ENCODE measurements at regions not wholly inside any gene's neighbourhood (a gene's known extent, or its start where the extent isn't known, plus 50 kb on each side); places are given as distances from the start of the nearest gene placed in this dataset.

DNA sequence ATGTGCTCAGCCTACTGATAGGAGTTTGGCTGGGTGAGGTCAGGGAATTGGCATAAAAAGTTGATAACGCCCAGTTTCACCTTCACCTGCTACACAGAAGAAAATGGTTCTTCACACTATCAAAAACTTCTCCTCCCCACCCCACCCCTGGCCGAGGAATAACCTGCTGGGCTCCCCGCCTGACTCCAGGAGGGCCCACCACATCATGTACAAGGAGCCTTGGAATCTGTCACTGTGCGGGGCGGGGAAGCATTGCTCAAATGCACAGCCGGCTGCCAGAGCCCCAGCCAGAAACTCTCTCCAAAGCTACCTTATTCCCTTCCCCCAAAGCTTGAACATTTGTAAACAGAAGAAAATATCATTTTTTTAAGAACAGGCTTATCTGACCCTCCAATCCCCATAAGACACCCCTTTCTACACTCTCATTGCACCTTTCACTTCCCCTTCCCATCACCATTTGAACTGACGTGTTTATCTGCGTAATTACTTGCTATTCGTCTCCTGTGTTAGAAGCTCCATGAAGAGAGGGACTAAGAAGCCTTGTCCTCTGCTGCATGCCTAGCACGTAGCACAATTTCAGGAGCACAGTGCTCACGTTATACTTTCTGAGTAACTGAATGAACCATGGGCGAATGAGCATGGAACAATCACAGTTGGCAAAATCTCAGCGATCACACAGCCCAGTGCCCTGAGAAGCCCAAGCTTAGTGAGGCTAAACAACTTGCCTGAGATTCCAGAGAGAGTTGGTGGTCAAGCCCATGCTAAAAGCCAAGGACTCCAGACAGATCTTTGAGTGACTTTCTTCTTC, 82.9 kb downstream of the HES1 start:
- no peak for DNase-seq

- no peak for DNase-seq
These were observed 84.0 kb downstream of the HES1 start for GRCh38 chr3:194219826-194220410.

DNA sequence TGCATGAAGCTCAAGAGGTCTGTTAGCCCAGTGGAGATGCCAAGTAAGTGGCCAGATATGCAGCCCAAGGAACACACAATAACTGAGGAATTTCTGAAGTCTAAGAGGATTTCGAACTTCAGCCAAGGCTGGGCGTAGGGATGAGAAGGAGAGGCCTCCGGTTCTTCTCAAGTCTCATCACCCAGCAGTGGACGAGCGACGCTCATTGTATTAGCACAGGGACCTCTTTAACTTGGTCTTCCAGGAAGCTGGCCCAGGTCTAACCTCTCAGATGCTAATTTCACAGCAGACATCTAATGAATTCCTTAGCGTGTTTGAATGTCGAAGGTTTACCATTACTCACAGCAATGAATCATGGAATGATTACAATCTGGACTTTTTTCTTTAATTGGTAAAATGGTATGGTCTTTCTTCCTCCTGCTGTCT, 85.0 kb downstream of the HES1 start:
- peak; percentile 40 for DNase-seq

DNA sequence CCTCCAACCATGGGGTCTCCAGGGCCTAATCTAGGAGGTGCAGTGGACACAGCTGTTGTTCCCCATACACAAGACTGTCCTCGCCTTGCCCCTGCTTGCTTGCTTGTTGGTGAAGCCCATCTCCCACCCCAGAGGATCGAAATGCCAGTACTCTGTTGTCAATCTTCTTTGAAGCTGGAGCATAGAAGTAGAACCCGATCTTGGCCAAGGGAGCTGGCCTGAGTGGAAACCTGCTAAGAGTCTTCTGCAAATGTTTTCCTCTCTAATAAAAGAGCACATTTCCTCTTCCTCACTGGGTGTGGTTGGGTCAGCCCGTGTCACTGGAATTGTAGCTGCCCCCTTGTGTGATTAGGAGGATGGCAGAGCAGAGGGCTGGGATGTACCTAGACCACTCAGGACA, 85.4 kb downstream of the HES1 start:
- DNase-seq, result no peak

GRCh38 chr3:194223951-194224350, 88.0 kb downstream of the HES1 start:
- DNase-seq, result no peak

- no peak for DNase-seq
These were observed 88.8 kb downstream of the HES1 start for GRCh38 chr3:194224471-194225417.

DNA sequence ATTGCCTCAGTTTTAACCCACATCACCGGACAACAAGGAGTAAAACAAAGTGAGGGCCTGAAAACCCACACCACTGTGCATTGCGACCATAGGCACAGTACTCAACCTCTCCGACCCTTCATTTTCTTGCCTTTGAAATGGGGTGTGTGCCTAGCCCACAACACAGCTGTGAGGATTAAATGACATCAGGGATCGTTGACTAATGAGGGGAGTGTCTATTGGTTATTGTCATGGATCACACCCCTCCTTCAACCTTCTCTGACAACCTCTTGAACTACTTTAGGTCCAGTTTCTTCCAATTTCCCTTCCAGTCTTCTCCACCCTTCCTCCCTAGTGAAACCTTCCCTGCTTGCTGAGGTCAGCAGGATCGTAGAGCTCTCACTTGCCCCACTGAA, 89.5 kb downstream of the HES1 start:
- DNase-seq, result no peak

GRCh38 chr3:194225988-194226663, 90.2 kb downstream of the HES1 start:
- DNase-seq, result no peak

DNA sequence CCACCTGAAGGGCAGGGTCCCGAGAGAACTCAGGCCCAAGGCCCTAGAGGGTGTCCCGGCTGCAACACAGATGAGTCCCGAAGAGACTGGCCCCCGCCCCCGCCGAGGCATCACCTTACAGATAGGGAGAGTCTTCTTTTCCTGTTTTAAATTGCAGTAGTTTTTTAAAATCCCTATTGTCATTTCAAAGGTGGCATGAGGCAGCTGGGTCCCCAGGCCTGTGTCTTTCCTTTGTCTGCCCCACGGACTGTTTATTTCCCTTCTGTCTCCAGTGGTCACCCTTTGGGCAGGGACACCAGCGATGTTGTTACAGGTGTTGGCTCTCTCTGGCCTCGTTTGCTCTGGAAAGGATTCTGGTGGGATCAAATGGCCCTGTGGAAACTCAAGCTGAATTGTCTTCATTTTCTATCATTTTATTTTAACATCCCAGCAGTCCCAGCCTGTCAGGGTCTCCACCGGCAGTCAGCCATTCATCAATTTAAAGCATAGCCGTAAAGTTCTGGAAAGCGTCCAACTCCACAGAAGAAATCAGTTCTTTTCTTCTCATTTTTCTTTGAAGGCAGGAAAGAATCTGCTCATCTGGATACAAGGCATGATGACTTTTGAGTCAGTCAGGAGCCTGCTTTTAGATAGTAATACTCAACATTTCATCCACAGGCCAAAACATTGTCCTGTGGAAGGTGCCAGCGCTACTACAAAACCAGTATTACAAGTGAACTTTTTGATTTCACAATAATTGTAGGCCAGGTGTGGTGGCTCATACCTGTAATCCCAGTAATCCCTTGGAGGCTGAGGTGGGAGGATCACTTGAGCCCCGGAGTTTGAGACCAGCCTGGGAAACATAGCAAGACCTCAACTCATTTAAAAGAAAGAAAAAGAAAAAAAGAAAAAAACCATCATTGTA, 96.2 kb downstream of the HES1 start:
- DNase-seq, result no peak

DNA sequence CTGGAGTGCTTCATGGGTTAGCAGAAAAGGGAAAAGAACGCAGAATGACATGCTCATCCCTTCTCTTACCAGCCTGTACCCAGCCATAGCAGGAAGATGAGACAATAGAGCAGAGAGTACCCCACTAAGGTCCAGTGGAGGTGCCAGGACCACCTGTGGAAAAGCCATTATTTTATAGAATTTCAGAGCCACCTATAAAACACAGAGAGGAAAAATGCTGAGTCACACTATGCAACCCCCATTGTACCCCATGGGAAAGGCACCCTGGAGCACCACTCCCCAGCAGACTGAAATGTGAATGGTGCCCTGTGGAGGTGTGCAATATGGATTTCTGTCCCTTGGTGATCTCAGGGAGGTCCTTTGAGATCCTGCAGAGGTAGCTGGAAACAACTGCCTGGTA, 97.2 kb downstream of the HES1 start:
- DNase-seq, result no peak

- no peak for DNase-seq
These were observed 99.2 kb downstream of the HES1 start for GRCh38 chr3:194235160-194235559.

DNA sequence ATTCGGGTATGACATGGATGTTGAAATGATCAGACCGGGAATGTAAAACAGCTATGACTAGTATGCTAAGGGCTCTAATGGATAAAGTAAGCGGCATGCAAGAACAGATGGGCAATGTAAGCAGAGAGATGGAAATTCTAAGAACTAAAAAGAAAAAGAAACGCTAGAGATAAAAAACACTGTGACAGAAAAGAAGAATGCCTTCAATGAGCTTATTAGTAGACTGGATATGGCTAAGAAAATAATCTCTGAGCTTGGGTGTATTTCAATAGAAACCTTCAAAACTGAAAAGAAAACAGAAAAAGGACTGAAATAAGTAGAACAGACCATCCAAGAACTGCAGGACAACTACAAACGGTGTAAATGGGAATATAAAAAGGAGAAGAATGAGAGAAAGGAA, 101.2 kb downstream of the HES1 start:
- peak; percentile 31 for DNase-seq

DNA sequence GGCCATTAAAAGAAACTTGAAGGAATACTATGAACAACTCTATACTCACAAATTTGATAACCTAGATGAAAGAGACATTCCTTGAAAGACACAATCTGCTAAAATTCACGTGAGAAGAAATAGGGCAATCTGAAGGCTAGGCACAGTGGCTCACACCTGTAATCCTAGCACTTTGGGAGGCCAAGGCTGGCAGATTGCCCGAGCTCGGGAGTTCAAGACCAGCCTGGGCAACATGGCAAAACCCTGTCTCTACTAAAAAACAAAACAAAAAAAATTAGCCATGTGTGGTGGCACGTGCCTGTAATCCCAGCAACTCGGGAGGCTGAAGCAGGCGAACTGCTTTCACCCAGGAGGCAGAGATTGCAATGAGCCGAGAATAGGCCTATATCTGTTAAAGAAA, 104.8 kb downstream of the HES1 start:
- DNase-seq, result no peak

DNA sequence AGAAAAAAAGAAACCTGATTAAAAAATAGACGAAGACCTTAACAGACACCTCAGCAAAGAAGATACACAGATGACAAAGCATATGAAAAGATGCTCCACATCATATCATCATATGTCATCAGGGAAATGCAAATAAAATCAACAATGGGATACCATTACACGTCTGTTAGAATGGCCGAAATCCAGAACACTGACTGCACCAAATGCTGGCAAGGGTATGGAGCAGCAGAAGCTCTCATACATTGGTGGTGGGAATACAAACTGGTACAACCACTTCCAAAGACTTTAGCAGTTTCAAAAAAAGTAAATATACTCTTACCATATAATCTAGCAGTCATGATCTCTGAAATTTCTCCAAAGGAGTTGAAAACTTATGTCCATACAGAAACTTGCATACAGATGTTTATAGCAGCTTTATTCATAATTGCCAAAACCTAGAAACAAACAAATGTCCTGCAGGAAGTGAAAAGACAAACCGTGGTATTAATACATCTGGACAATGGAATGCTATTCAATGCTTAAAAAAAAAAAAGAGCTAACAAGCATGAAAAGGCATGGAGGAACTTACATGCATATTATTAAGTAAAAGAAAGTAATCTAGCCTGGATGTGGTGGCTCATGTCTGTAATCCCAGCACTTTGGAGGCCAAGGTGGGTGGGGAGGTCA, 107.4 kb downstream of the HES1 start:
- DNase-seq, result no peak

DNA sequence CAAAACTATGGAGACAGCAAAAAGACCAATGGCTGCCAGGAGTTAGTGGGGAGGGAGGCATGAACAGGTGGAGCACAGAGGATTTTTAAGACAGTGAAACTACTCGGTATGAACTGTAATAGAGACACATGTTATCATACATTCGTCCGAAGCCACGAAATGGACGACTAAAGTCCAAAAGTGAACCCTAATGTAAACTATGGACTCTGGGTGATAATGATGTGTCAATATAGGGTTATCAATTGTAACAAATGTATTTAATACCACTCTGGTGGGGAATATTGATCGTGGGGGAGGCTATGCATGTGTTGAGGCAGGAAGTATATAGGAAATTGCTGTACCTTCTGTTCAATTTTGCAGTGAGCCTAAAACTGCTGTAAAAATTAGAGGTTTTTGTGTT, 107.0 kb downstream of the CPN2 start:
- no peak for DNase-seq

- DNase-seq, result no peak
These were observed 105.7 kb downstream of the CPN2 start for GRCh38 chr3:194245474-194245873.

- DNase-seq, result no peak
These were observed 105.1 kb downstream of the CPN2 start for GRCh38 chr3:194245975-194246561.

DNA sequence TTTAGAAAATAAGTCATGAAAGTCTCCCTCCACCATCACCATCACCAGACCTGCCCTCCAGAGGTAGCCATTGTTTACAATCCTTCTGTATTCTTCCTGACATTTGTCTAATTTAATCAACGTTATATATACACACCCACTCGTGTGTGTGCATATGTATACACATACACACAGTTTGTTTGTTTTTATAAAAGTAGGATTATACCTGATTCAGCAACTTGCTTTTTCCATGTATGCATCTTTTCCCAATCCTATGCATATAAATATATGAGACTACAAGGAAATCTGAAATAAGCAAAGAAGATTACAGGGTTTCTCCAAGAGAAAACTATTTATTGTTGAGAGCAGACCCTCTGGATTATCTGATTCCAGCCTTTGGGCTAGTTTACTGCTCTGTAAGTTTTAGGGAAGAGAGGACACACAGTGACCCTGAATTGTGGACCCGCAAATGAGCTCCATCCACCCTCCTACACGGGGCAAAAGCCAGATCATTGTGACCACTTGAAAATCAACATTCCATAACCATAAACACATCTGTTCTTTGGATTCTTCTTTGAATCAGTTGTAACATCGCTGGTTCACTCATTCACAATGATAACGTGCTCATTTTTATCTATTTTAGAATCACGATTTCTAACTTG, 104.3 kb downstream of the CPN2 start:
- no peak for DNase-seq

- no peak for DNase-seq
These were observed 103.8 kb downstream of the CPN2 start for GRCh38 chr3:194247350-194247740.
